K562 (cell line): ENCODE measurements at regions not wholly inside any gene's neighbourhood (a gene's known extent, or its start where the extent isn't known, plus 50 kb on each side); places are given as distances from the start of the nearest gene placed in this dataset.

Experiments used
- ZNF274 ChIP-seq: IDR thresholded peaks from 2 replicates; pipeline ENCODE4 v1.6.1; 2011; ENCODE audit warnings: low read depth, mild to moderate bottlenecking, low read length, moderate library complexity, borderline replicate concordance
- TF ChIP-seq, protein P1 (sequence below): sonication (generic); formaldehyde crosslinking; IDR thresholded peaks from 2 replicates; pipeline ENCODE4 v1.8.0; 2022; ENCODE audit warnings: mild to moderate bottlenecking, missing genetic modification reagents

DNA sequence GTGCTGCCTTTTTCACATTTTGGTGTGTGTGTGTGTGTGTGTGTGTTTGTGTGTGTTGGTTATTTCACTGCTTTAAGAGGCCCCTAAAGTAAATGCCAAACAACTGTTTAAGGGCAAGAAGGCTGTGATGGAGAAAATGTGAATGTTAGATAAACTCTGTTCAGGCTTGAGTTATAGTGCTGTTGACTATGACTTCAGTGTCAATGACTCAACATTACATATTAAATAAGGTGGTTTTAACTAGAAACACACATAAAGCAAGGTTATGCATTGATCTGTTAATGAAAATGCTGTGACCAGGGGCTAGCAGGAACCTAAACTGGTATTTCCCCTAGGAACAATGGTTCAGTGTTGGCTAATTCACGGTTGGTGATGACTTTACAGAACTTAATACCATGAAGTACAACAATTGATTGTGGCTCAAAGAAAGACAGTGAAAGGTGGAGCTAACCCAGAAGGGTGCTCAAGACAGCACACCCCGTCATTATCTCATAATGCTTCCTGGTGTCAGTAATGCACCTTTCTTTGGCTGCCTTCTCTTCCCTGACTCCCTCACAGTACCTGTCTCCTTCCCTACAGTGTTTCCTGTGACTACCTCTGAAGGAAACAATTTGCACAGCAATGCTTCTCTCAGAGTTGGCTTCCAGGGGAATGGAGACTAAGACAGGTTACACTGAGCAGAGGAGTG, 116.1 kb downstream of the RIN2 start:
- no peak for TF ChIP-seq ZNF274
- TF ChIP-seq, protein P1, sequence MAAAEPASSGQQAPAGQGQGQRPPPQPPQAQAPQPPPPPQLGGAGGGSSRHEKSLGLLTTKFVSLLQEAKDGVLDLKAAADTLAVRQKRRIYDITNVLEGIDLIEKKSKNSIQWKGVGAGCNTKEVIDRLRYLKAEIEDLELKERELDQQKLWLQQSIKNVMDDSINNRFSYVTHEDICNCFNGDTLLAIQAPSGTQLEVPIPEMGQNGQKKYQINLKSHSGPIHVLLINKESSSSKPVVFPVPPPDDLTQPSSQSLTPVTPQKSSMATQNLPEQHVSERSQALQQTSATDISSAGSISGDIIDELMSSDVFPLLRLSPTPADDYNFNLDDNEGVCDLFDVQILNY, result no peak
